ENCODE measurements at regions not wholly inside any gene's neighbourhood (a gene's known extent, or its start where the extent isn't known, plus 50 kb on each side); places are given as distances from the start of the nearest gene placed in this dataset.

DNA sequence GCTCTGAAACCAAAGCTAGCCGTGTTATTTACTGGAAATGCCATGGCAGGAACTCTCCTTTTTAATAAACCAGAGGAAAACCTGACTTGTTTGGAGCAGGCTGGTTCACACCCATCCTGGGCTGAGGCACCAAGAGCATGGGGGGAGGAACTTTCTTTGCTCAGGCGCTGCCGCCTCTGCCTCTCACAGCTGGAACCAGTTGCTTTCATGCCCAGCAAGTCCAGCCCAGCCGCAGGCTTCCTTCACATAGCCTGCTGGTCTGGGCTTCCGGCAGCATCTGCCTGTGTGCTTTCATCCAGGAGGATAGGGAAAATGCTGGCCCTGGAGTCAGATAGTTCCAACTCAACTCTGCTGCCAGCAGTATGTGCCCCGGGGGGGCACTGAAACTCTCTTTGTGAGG is 88.1 kb upstream of the ASIC2 start:
- no peak for TF ChIP-seq CTCF (IDR thresholded peaks at IDR 0.05; ENCODE audit: unreplicated experiment)
- ChIA-PET CTCF (interaction anchor here (0.5 kb wide), 1 partner anchor 170 kb away, joined by 3 read pairs; no protein-coding TSS in a partner anchor), POLR2A (no interaction called here)
- no TSS peak for BruUV-seq (replicated peaks)
- Mint-ChIP-seq H3K4me1 (ENCODE audit: insufficient read depth, unreplicated experiment) (no peaks in the 10 kb centered on the region), H3K4me3 (ENCODE audit: unreplicated experiment) (no peak overlapping the region), H3K27me3 (ENCODE audit: insufficient read depth, unreplicated experiment) (no peaks in the 10 kb centered on the region), H3K9me3 (ENCODE audit: unreplicated experiment) (peaks cover 13% of the 10 kb centered on the region), H3K36me3 (ENCODE audit: insufficient read depth, unreplicated experiment) (no peaks in the 10 kb centered on the region), H3K27ac (ENCODE audit: low read depth, unreplicated experiment) (no peak overlapping the region)
- intact Hi-C loops (cut with micrococcal nuclease) = no loop called here
- DNase-seq (ENCODE audit: unreplicated experiment) = no peak

- BruUV-seq (replicated peaks) = no TSS peak
- no peak for TF ChIP-seq CTCF (IDR thresholded peaks at IDR 0.05; ENCODE audit: unreplicated experiment)
- intact Hi-C loops (cut with micrococcal nuclease) = no loop called here
- no peak overlapping the region for H3K4me3 Mint-ChIP-seq (ENCODE audit: unreplicated experiment)
- DNase-seq (ENCODE audit: unreplicated experiment) = no peak
- H3K36me3 Mint-ChIP-seq (ENCODE audit: insufficient read depth, unreplicated experiment) = no peaks in the 10 kb centered on the region
- H3K27ac Mint-ChIP-seq (ENCODE audit: low read depth, unreplicated experiment) = no peak overlapping the region
- CTCF ChIA-PET = interaction anchor here (0.7 kb wide), 1 partner anchor 345 kb away, joined by 3 read pairs; no protein-coding TSS in a partner anchor
- H3K9me3 Mint-ChIP-seq (ENCODE audit: unreplicated experiment) = peaks cover 19% of the 10 kb centered on the region
- POLR2A ChIA-PET = no interaction called here
- H3K4me1 Mint-ChIP-seq (ENCODE audit: insufficient read depth, unreplicated experiment) = no peaks in the 10 kb centered on the region
- H3K27me3 Mint-ChIP-seq (ENCODE audit: insufficient read depth, unreplicated experiment) = no peaks in the 10 kb centered on the region
Observed at GRCh38 chr17:33383488-33384023, 90.5 kb upstream of the ASIC2 start.

DNA sequence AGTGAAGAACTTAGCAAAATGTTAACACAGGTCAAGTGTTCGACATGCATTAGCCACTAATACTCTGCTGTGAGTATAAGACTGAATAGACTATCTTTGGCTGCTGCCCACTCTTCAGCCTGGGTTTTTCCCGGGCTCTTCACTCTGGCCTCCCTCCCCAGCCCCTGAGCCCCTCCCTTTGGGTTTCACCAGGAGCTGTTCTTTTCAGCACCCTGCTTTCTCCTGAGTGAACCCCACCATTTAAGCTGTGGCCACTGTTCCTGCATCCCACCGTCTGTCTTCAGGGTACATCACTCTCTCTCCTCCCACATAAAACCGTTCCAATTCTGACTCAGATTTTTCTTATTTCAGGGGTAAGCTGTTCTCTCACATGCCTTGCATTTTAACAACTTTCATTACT is 92.0 kb upstream of the ASIC2 start:
- CTCF ChIA-PET = no interaction called here
- intact Hi-C loops (cut with micrococcal nuclease) = no loop called here
- Mint-ChIP-seq H3K4me3 (ENCODE audit: unreplicated experiment) (no peak overlapping the region), H3K4me1 (ENCODE audit: insufficient read depth, unreplicated experiment) (no peaks in the 10 kb centered on the region), H3K9me3 (ENCODE audit: unreplicated experiment) (peaks cover 19% of the 10 kb centered on the region), H3K27ac (ENCODE audit: low read depth, unreplicated experiment) (no peak overlapping the region), H3K27me3 (ENCODE audit: insufficient read depth, unreplicated experiment) (no peaks in the 10 kb centered on the region), H3K36me3 (ENCODE audit: insufficient read depth, unreplicated experiment) (no peaks in the 10 kb centered on the region)
- no peak for TF ChIP-seq CTCF (IDR thresholded peaks at IDR 0.05; ENCODE audit: unreplicated experiment)
- DNase-seq (ENCODE audit: unreplicated experiment) = no peak
- no TSS peak for BruUV-seq (replicated peaks)
- POLR2A ChIA-PET = no interaction called here

DNA sequence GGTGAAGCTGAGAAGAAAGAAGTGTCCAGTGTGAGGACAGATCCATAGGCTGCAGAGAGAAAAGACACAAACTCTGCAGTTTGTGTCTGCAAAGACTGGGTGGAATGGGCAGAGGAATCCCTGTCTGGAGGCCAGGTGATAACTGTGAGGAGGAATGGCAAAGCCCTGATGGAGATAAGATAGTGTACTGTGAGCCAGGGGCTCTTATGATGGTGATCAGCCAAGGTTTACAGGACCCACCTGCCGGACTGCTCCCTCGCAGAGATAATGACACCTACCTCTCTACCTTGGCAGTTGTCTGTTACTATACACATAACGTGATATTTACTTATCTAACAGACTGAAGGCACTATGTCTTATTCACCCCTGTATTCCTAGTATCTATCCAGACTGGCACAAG is 92.6 kb upstream of the ASIC2 start:
- Mint-ChIP-seq H3K4me1 (ENCODE audit: insufficient read depth, unreplicated experiment) (no peaks in the 10 kb centered on the region), H3K9me3 (ENCODE audit: unreplicated experiment) (peaks cover 19% of the 10 kb centered on the region), H3K36me3 (ENCODE audit: insufficient read depth, unreplicated experiment) (no peaks in the 10 kb centered on the region), H3K27me3 (ENCODE audit: insufficient read depth, unreplicated experiment) (no peaks in the 10 kb centered on the region), H3K27ac (ENCODE audit: low read depth, unreplicated experiment) (no peak overlapping the region), H3K4me3 (ENCODE audit: unreplicated experiment) (no peak overlapping the region)
- intact Hi-C loops (cut with micrococcal nuclease) = no loop called here
- CTCF ChIA-PET = no interaction called here
- no TSS peak for BruUV-seq (replicated peaks)
- POLR2A ChIA-PET = no interaction called here
- no peak for DNase-seq (ENCODE audit: unreplicated experiment)
- no peak for TF ChIP-seq CTCF (IDR thresholded peaks at IDR 0.05; ENCODE audit: unreplicated experiment)

All from MCF 10A (cell line).